ENCODE measurements at regions not wholly inside any gene's neighbourhood (a gene's known extent, or its start where the extent isn't known, plus 50 kb on each side); places are given as distances from the start of the nearest gene placed in this dataset.

DNA sequence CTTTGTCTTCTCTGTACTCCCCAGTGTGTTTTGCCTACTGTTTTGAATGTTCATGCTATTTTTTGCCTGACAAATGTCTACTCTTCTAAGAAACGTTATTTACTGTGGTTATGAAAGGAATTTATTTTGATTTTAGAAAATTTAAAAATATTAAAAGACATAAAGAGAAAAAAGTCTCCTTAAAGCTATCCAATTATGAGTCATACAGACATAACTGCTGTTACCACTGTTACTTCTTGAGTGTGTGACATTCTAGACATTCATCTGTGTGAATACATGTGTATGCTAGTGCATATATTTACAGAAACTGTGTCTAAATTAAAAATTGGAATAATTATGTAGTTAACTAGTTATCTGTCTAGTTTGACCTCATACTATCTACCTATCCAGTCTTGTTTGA lies 187.6 kb upstream of the SGCG start:
- TF ChIP-seq EZH2phosphoT487 (IDR thresholded peaks at IDR 0.05; ENCODE audit: borderline replicate concordance) = no peak
- TF ChIP-seq CTCF (conservative IDR thresholded peaks at IDR 0.05; ENCODE audit: low read length) = no peak
- no peaks in the 10 kb centered on the region for H3K9me3 ChIP-seq (ENCODE audit: insufficient read depth, low read depth, low read length)
- H3K4me2 ChIP-seq (ENCODE audit: low read depth, low read length, poor library complexity, severe bottlenecking) = no peak overlapping the region
- no peaks in the 10 kb centered on the region for H3K4me1 ChIP-seq (ENCODE audit: insufficient read depth, low read length, poor library complexity, severe bottlenecking)
- H4K20me1 ChIP-seq (ENCODE audit: insufficient read depth, low read length, poor library complexity, severe bottlenecking) = no peaks in the 10 kb centered on the region
- no peak overlapping the region for H2AFZ ChIP-seq (ENCODE audit: low read length)
- H3K9me2 ChIP-seq (replicated peaks; ENCODE audit: low read depth, low read length) = no peaks in the 10 kb centered on the region
- H3K4me3 ChIP-seq (ENCODE audit: low read length, poor library complexity, severe bottlenecking) = no peak overlapping the region
- no peaks in the 10 kb centered on the region for H3K79me2 ChIP-seq (ENCODE audit: insufficient read depth, low read length)
- no peak overlapping the region for H3K9ac ChIP-seq (ENCODE audit: low read depth, low read length, poor library complexity, severe bottlenecking)
- no peaks in the 10 kb centered on the region for H3K36me3 ChIP-seq (ENCODE audit: insufficient read depth, low read length)
- H3K27me3 ChIP-seq (ENCODE audit: insufficient read depth, low read length, poor library complexity, severe bottlenecking) = no peaks in the 10 kb centered on the region
- no peaks in the 10 kb centered on the region for H3F3A ChIP-seq (ENCODE audit: low read depth)

- H3K27me3 ChIP-seq (ENCODE audit: insufficient read depth, low read length, poor library complexity, severe bottlenecking) = no peaks in the 10 kb centered on the region
- H3K79me2 ChIP-seq (ENCODE audit: insufficient read depth, low read length) = no peaks in the 10 kb centered on the region
- H3K9me2 ChIP-seq (replicated peaks; ENCODE audit: low read depth, low read length) = no peaks in the 10 kb centered on the region
- H3K36me3 ChIP-seq (ENCODE audit: insufficient read depth, low read length) = no peaks in the 10 kb centered on the region
- H3K4me3 ChIP-seq (ENCODE audit: low read length, poor library complexity, severe bottlenecking) = no peak overlapping the region
- peaks cover 12% of the 10 kb centered on the region; the same call in 1 of the 2 replicates for H3K9me3 ChIP-seq (ENCODE audit: insufficient read depth, low read depth, low read length)
- no peaks in the 10 kb centered on the region for H3F3A ChIP-seq (ENCODE audit: low read depth)
- H3K9ac ChIP-seq (ENCODE audit: low read depth, low read length, poor library complexity, severe bottlenecking) = no peak overlapping the region
- no peaks in the 10 kb centered on the region for H4K20me1 ChIP-seq (ENCODE audit: insufficient read depth, low read length, poor library complexity, severe bottlenecking)
- H2AFZ ChIP-seq (ENCODE audit: low read length) = no peak overlapping the region
- TF ChIP-seq CTCF (conservative IDR thresholded peaks at IDR 0.05; ENCODE audit: low read length) (no peak), EZH2phosphoT487 (IDR thresholded peaks at IDR 0.05; ENCODE audit: borderline replicate concordance) (no peak)
- H3K4me2 ChIP-seq (ENCODE audit: low read depth, low read length, poor library complexity, severe bottlenecking) = no peak overlapping the region
- no peaks in the 10 kb centered on the region for H3K4me1 ChIP-seq (ENCODE audit: insufficient read depth, low read length, poor library complexity, severe bottlenecking)
These were observed 177.3 kb upstream of the SGCG start for GRCh38 chr13:23003446-23003845.

- TF ChIP-seq CTCF (conservative IDR thresholded peaks at IDR 0.05; ENCODE audit: low read length) = no peak
- no peak for TF ChIP-seq EZH2phosphoT487 (IDR thresholded peaks at IDR 0.05; ENCODE audit: borderline replicate concordance)
These were observed 173.4 kb upstream of the SGCG start for GRCh38 chr13:23007426-23007825.

More at GRCh38 chr13:23007426-23007825, 173.4 kb upstream of the SGCG start:
- H2AFZ ChIP-seq (ENCODE audit: low read length) = no peak overlapping the region
- no peaks in the 10 kb centered on the region for H3K9me2 ChIP-seq (replicated peaks; ENCODE audit: low read depth, low read length)
- no peaks in the 10 kb centered on the region for H3K4me1 ChIP-seq (ENCODE audit: insufficient read depth, low read length, poor library complexity, severe bottlenecking)
- H3K4me2 ChIP-seq (ENCODE audit: low read depth, low read length, poor library complexity, severe bottlenecking) = no peak overlapping the region
- H4K20me1 ChIP-seq (ENCODE audit: insufficient read depth, low read length, poor library complexity, severe bottlenecking) = no peaks in the 10 kb centered on the region
- H3K36me3 ChIP-seq (ENCODE audit: insufficient read depth, low read length) = no peaks in the 10 kb centered on the region
- no peaks in the 10 kb centered on the region for H3K27me3 ChIP-seq (ENCODE audit: insufficient read depth, low read length, poor library complexity, severe bottlenecking)
- no peak overlapping the region for H3K9ac ChIP-seq (ENCODE audit: low read depth, low read length, poor library complexity, severe bottlenecking)
- no peaks in the 10 kb centered on the region; the same call in 1 of the 2 replicates for H3K9me3 ChIP-seq (ENCODE audit: insufficient read depth, low read depth, low read length)
- H3K79me2 ChIP-seq (ENCODE audit: insufficient read depth, low read length) = no peaks in the 10 kb centered on the region
- no peak overlapping the region for H3K4me3 ChIP-seq (ENCODE audit: low read length, poor library complexity, severe bottlenecking)
- no peaks in the 10 kb centered on the region for H3F3A ChIP-seq (ENCODE audit: low read depth)
